Endothelial cell of umbilical vein (primary cell): ENCODE measurements at regions not wholly inside any gene's neighbourhood (a gene's known extent, or its start where the extent isn't known, plus 50 kb on each side); places are given as distances from the start of the nearest gene placed in this dataset.
"Not testable (repeated sequence)": the region's sequence is repeated elsewhere in the genome, so short reads cannot be mapped to it uniquely, and the experiment has no call there.

Experiments used
- BruUV-seq: library from RNA; stranded (reverse); fragments of 400-500 nt; replicated peaks from 2 replicates; lab custom pipeline; 2021; lab: Mats Ljungman, UMichigan
- CTCF ChIA-PET: fragments of 300-600, 350-600 bp; sonication (Branson Sonifier 250); formaldehyde crosslinking; loops from one replicate; lab custom pipeline; 2021; ENCODE audit warnings: antibody characterized with exemption, inconsistent platforms; lab: Charles Lee
- POLR2A ChIA-PET: fragments of 300-600, 350-600 bp; sonication (Branson Sonifier 250); formaldehyde crosslinking; loops from one replicate; lab custom pipeline; 2021; ENCODE audit warnings: antibody characterized with exemption, inconsistent platforms; lab: Charles Lee
- DNase-seq: peaks from one replicate; pipeline ENCODE4 v3.0.0-alpha.2; 2011; ENCODE audit warnings: low read depth, low spot score
- FAIRE-seq: peaks from 2 replicates; lab custom pipeline; 2011; peaks lifted over from hg19 to GRCh38; lab: Jason Lieb, UNC
- H2AFZ ChIP-seq: 2 replicates; pipeline ENCODE4 v1.6.0; 2012; ENCODE audit warnings: low read depth, low read length, control low read depth, inconsistent platforms
- H3K27ac ChIP-seq: 2 replicates; pipeline ENCODE4 v1.5.1; 2011; ENCODE audit warnings: low read depth, mild to moderate bottlenecking, control low read depth, low read length, moderate library complexity; ENCODE audit not compliant: insufficient read depth
- H3K27me3 ChIP-seq, 2 experiments: 2 replicates each; pipeline versions ENCODE4 v1.6.0 to v1.6.1; 2011; ENCODE audit warnings: low read length in 2 of 2, mixed read lengths in 1 of 2; ENCODE audit not compliant: control insufficient read depth in 2 of 2, insufficient read depth in 2 of 2
- H3K36me3 ChIP-seq, 2 experiments: 2 replicates in 1 of 2; 3 replicates in 1 of 2; pipeline ENCODE4 v1.5.1; 2011; ENCODE audit warnings: low read length in 2 of 2, mild to moderate bottlenecking in 1 of 2, moderate library complexity in 1 of 2; ENCODE audit not compliant: control insufficient read depth in 2 of 2, insufficient read depth in 2 of 2; ENCODE audit errors: extremely low read depth in 1 of 2
- H3K4me1 ChIP-seq: 3 replicates; pipeline ENCODE4 v1.5.1; 2011; ENCODE audit warnings: mild to moderate bottlenecking, low read length; ENCODE audit not compliant: control insufficient read depth, insufficient read depth; ENCODE audit errors: extremely low read depth
- H3K4me2 ChIP-seq: 2 replicates; pipeline ENCODE4 v1.6.1; 2011; ENCODE audit warnings: low read length, control low read depth, mixed read lengths; ENCODE audit not compliant: insufficient read depth
- H3K4me3 ChIP-seq, 3 experiments: fragments of 200-600 bp in 1 of 3; sonication (generic), shearing (Covaris generic) in 1 of 3; replicated peaks in 1 of 3; 2 replicates each; pipeline ENCODE4 v1.5.1; 2011 to 2016; ENCODE audit warnings: control low read depth in 3 of 3, low read length in 3 of 3, mild to moderate bottlenecking in 2 of 3, inconsistent platforms in 1 of 3, low read depth in 1 of 3, moderate library complexity in 1 of 3; ENCODE audit not compliant: insufficient read depth in 1 of 3
- H3K79me2 ChIP-seq: 2 replicates; pipeline ENCODE4 v1.6.0; 2012; ENCODE audit warnings: low read length, inconsistent platforms; ENCODE audit not compliant: control insufficient read depth, insufficient read depth
- H3K9ac ChIP-seq: replicated peaks from 2 replicates; pipeline ENCODE3; 2011; ENCODE audit warnings: low read length, control low read depth; ENCODE audit not compliant: insufficient read depth; ENCODE audit errors: extremely low read depth
- H3K9me1 ChIP-seq: replicated peaks from 3 replicates; pipeline ENCODE4 v1.6.0; 2011; ENCODE audit warnings: mild to moderate bottlenecking, low read length; ENCODE audit not compliant: control insufficient read depth, insufficient read depth; ENCODE audit errors: extremely low read depth
- H3K9me3 ChIP-seq: replicated peaks from 2 replicates; pipeline ENCODE4 v1.5.1; 2012; ENCODE audit warnings: low read length, inconsistent platforms; ENCODE audit not compliant: control insufficient read depth, insufficient read depth
- H4K20me1 ChIP-seq: replicated peaks from 2 replicates; pipeline ENCODE3; 2011; ENCODE audit warnings: mild to moderate bottlenecking, low read length; ENCODE audit not compliant: control insufficient read depth, insufficient read depth; ENCODE audit errors: extremely low read depth
- dilution Hi-C: fragments of 300-500 bp; cut with MboI; formaldehyde crosslinking; loops from one replicate; pipeline ENCODE4 v1.15.0; 2019; ENCODE audit warnings: low sequenced_read_pairs; ENCODE audit not compliant: extremely low pct_ligation_motif_present
- intact Hi-C: fragments of 100-400 bp; cut with micrococcal nuclease; formaldehyde crosslinking; loops from one replicate; pipeline ENCODE4 v1.10.0; 2022

- H3K79me2 ChIP-seq, POLR2A ChIA-PET, H3K27me3 ChIP-seq, H3K36me3 ChIP-seq, dilution Hi-C loops, H3K4me1 ChIP-seq, DNase-seq, H3K4me3 ChIP-seq, H3K9ac ChIP-seq, intact Hi-C loops, H3K4me2 ChIP-seq, H3K9me1 ChIP-seq, FAIRE-seq, H3K27ac ChIP-seq, H4K20me1 ChIP-seq, CTCF ChIA-PET, H2AFZ ChIP-seq, BruUV-seq: not testable (repeated sequence)
- H3K9me3 ChIP-seq = peaks cover 18% of the 10 kb centered on the region
These were observed 190.2 kb upstream of the TPTE start for GRCh38 chr21:10331134-10331533.

GRCh38 chr21:10332935-10333334 lies 188.4 kb upstream of the TPTE start:
- H2AFZ ChIP-seq, H3K4me2 ChIP-seq, H3K36me3 ChIP-seq, H3K79me2 ChIP-seq, DNase-seq, H3K9me1 ChIP-seq, H3K4me3 ChIP-seq, dilution Hi-C loops, H4K20me1 ChIP-seq, CTCF ChIA-PET, H3K27ac ChIP-seq, H3K4me1 ChIP-seq, H3K27me3 ChIP-seq, H3K9ac ChIP-seq, FAIRE-seq, BruUV-seq, intact Hi-C loops, POLR2A ChIA-PET: not testable (repeated sequence)
- H3K9me3 ChIP-seq = peaks cover 14% of the 10 kb centered on the region

- H3K4me3 ChIP-seq, intact Hi-C loops, CTCF ChIA-PET, H4K20me1 ChIP-seq, H3K27me3 ChIP-seq, FAIRE-seq, H3K79me2 ChIP-seq, H3K4me1 ChIP-seq, H3K9ac ChIP-seq, H2AFZ ChIP-seq, H3K9me1 ChIP-seq, H3K27ac ChIP-seq, DNase-seq, POLR2A ChIA-PET, dilution Hi-C loops, BruUV-seq, H3K4me2 ChIP-seq, H3K36me3 ChIP-seq: not testable (repeated sequence)
- peaks cover 20% of the 10 kb centered on the region for H3K9me3 ChIP-seq
These were observed 187.0 kb upstream of the TPTE start for GRCh38 chr21:10334391-10334790.

- BruUV-seq, POLR2A ChIA-PET, H3K9me1 ChIP-seq, DNase-seq, H3K27ac ChIP-seq, H3K9ac ChIP-seq, H3K4me3 ChIP-seq, H3K4me1 ChIP-seq, H3K27me3 ChIP-seq, H3K4me2 ChIP-seq, H3K36me3 ChIP-seq, dilution Hi-C loops, H4K20me1 ChIP-seq, FAIRE-seq, H3K79me2 ChIP-seq, CTCF ChIA-PET, intact Hi-C loops, H2AFZ ChIP-seq: not testable (repeated sequence)
- peaks cover 32% of the 10 kb centered on the region for H3K9me3 ChIP-seq
These were observed 179.0 kb upstream of the TPTE start for GRCh38 chr21:10342261-10342956.
